ENCODE measurements at regions not wholly inside any gene's neighbourhood (a gene's known extent, or its start where the extent isn't known, plus 50 kb on each side); places are given as distances from the start of the nearest gene placed in this dataset.

GRCh38 chrX:142149919-142150318 is 55.2 kb downstream of the MAGEC2 start:
- Histone ChIP-seq H3K4me2 (ENCODE audit: insufficient read depth, low read length) (no peak overlapping the region), H3K27me3 (ENCODE audit: control insufficient read depth in 2 of 2, insufficient read depth in 2 of 2, low read length in 2 of 2) (no peaks in the 10 kb centered on the region), H3K79me2 (ENCODE audit: control insufficient read depth, insufficient read depth, low read length) (no peaks in the 10 kb centered on the region), H3K9me3 (replicated peaks; ENCODE audit: control insufficient read depth, insufficient read depth, low read depth, low read length) (no peaks in the 10 kb centered on the region), H4K20me1 (replicated peaks; ENCODE audit: control insufficient read depth, insufficient read depth, low read length) (no peaks in the 10 kb centered on the region), H3K9me1 (ENCODE audit: control insufficient read depth, insufficient read depth, low read length) (no peaks in the 10 kb centered on the region), H3K27ac (ENCODE audit: extremely low read depth, low read depth, low read length) (no peak overlapping the region), H3K9ac (ENCODE audit: insufficient read depth in 1 of 2, low read depth in 2 of 2, low read length in 2 of 2) (no peak overlapping the region), H3K36me3 (ENCODE audit: control insufficient read depth, insufficient read depth, low read length) (no peaks in the 10 kb centered on the region), H2AFZ (ENCODE audit: low read depth, low read length) (no peak overlapping the region), H3K4me1 (replicated peaks in 1 of 2; ENCODE audit: control insufficient read depth in 2 of 2, insufficient read depth in 2 of 2, low read length in 2 of 2) (no peaks in the 10 kb centered on the region), H3K4me3 (no peak overlapping the region)
- intact Hi-C loops (cut with micrococcal nuclease) = no loop called here
- in situ Hi-C loops (cut with MboI) = no loop called here
- DNase-seq (ENCODE audit: extremely low read depth in 1 of 4, low spot score in 3 of 4) (no peak), ATAC-seq (no peak), FAIRE-seq (no peak)
- BruUV-seq (replicated peaks) = no TSS peak
- CTCF ChIA-PET (ENCODE audit: low intra/inter-chr PET ratio) = no interaction called here
- POLR2A ChIA-PET = no interaction called here
- TF ChIP-seq IRF9 (tag; IDR thresholded peaks at IDR 0.05) (no peak), DDX20 (tag; IDR thresholded peaks at IDR 0.05; ENCODE audit: low read depth) (no peak), KLF13 (tag; IDR thresholded peaks at IDR 0.05; ENCODE audit: borderline replicate concordance, low read depth) (no peak), ZBTB40 (IDR thresholded peaks at IDR 0.05) (no peak), ZBTB40 (CRISPR knock-in tag; IDR thresholded peaks at IDR 0.05) (no peak), GABPB2 (CRISPR knock-in tag; conservative IDR thresholded peaks at IDR 0.05) (no peak), XRCC4 (IDR thresholded peaks at IDR 0.05; ENCODE audit: extremely low read depth, insufficient read depth, insufficient read length) (no peak)
- 0% methylated on average over 3 of the region's 7 CpGs for WGBS (ENCODE audit: insufficient coverage, low coverage, missing lambda C conversion rate)

All from K562 (cell line).